HS-27A (cell line): ENCODE measurements at regions not wholly inside any gene's neighbourhood (a gene's known extent, or its start where the extent isn't known, plus 50 kb on each side); places are given as distances from the start of the nearest gene placed in this dataset.

Experiments
- DNase-seq: peaks from one replicate; pipeline ENCODE4 v3.0.0-alpha.2; 2012; ENCODE audit warnings: low read depth, missing footprints

DNA sequence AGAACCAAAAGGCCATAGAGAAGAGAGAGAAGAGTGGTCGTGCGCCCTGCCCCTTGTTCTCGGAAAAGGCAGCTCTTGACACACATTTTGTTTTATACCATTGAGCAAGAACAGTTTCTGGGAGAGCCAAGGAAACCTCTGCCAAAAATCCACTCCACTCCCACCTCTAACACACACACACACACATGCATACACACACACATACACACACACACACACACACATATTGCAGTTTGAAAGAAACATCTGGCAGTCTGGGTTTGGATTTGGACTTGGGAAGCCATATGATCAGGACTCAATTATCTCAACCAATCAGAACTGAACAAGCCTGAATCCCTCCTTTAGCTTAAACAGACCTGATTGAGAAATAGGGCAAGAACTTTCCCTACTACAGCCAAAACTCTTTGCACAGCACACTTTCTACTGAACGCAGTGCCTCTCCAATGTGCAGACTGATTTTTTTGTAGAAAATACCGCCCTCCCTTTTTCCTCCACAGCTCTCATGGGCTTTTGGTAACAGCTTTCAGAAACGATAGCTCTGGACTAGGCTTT, 484.0 kb upstream of the ZWINT start:
- no peak for DNase-seq

- DNase-seq: no peak
Measured at GRCh38 chr10:56836659-56837058, 475.6 kb upstream of the ZWINT start.

DNA sequence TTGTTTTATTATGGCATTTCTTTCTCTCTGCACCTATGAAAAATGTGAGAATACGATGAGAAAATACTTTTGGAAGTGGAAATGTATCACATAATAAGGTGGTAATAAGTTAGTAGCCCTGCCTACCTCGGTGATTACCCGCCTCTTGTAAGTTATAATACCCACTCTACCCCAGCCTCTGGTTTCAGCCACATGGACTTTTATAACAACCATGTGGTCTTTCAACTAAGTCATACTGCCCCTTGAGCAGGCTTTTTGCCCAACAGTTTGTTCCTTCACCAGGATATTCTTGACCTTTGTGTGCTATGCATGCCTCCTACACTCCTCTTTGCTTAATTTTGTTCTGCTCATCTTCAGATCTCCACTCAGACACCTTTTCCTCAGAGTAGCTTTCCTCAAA, 470.6 kb upstream of the ZWINT start:
- no peak for DNase-seq

GRCh38 chr10:56823849-56824248, 462.8 kb upstream of the ZWINT start:
- DNase-seq: no peak

GRCh38 chr10:56805022-56805421, 444.0 kb upstream of the ZWINT start:
- DNase-seq: no peak

DNA sequence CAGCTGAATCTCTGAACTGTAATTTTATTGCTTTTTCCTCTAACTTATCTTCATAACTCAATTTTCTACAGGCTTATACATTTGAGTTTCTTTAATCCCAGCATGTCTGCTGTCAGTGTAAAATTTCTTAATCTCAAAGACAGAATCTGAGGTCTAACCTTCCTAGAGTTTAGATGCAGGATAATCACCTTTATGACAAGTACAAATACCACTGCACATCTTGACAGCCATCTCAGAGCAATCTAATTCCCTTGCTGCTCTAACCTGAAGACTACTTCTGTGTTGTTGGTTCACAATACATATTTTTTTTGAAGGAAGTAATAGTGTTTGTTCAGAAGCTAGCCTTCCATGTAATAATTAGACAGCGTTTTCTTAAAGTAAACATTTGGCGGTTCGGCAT, 424.2 kb upstream of the ZWINT start:
- no peak for DNase-seq

GRCh38 chr10:56782503-56782902, 421.4 kb upstream of the ZWINT start:
- no peak for DNase-seq

- no peak for DNase-seq
Measured at GRCh38 chr10:56771343-56771742, 410.3 kb upstream of the ZWINT start.

DNA sequence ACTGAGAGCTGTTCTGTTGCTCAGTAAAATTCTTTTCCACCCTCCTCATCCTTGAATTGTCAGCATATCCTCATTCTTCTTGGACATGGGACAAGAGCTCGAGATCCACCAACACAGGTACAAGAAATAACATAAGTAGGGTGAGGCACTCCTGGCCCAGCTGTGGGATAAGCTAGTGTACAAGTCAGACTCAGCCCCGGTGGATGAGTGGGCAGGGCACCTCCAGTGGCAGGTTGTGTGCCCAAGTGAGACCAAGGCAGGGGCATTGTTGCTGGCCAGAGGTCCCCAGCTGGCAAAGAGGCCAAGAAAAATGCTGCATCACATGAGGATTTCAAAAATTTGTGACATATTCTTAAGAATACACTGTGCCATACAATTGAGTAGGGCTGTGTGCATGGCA, 402.0 kb upstream of the ZWINT start:
- no peak for DNase-seq

DNA sequence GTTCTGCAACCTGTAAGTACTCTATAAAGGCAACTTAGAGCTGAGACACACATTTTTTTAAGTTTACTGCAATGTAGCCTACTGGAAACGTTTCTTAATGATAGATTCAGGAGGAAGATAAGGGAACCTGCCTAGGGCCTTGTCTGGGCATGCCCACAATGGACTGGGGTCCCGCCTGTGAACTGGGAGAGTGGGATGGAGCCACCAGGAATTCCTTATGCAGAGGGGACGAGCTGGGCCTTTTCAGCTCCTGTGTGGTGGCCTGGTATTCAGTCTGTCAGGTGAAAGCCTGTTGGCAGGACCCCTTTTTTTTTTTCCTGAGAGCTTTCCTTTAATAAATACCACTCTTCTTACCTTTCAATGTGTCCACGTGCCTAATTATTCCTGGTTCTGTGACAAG, 384.4 kb upstream of the ZWINT start:
- DNase-seq: no peak

- no peak for DNase-seq
Measured at GRCh38 chr10:56728349-56728748, 367.3 kb upstream of the ZWINT start.

DNA sequence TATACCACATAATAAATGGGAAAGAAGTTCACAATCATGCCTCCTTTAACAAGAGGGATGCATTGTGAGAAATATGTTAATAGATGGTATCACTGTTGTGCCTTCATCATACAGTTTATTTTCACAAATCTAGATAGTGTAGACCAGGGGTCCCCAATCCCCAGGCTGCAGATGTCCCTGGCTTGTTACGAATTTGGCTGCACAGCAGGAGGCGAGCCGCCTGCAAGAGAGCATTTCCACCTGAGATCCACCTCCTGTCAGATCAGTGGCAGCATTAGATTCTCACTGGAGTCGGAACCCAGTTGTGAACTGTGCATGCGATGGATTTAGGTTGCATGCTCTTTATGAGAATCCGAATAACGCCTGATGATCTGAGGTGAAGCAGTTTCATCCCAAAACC, 361.9 kb upstream of the ZWINT start:
- DNase-seq: no peak

- DNase-seq: no peak
Measured at GRCh38 chr10:56715262-56715661, 354.2 kb upstream of the ZWINT start.

DNA sequence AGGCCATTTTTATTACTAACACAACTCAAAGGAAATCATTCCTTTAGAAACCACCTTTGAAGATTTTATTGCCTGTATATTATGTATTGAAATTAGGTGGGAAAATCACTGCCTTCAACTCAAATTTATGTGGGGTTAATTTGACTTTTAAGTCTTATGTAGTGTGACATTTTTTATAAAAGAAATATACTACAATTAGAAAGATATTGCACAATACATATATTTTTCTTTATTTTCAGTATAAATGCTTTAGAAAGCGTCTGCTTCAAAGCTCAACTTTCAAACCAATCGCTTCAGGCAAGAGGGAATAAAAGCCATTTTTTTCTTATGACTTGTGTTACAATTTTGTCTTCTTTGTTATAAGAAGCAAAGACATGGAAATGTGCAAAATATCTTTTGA, 337.4 kb upstream of the ZWINT start:
- no peak for DNase-seq

DNA sequence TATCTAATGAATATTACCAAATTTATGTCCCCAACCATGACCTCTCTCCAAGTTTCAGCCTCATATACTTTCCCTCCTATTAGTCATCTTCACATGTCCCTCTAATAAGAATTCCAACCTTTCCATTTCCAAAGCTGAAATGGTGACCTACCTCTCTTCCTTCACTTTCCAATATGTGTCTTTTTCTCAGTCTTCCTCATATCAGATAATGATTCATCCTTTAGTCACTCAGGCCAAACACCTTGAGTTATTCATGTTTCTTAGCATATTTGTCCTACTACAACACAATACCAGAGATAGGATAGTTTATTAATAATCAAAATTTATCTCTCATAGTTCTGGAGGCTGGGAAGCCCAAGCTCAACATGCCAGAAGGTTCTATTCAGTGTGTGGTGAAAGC, 318.5 kb upstream of the ZWINT start:
- DNase-seq: no peak

- DNase-seq: no peak
Measured at GRCh38 chr10:56662765-56663447, 301.8 kb upstream of the ZWINT start.

- DNase-seq: no peak
Measured at GRCh38 chr10:56653289-56653688, 292.2 kb upstream of the ZWINT start.

DNA sequence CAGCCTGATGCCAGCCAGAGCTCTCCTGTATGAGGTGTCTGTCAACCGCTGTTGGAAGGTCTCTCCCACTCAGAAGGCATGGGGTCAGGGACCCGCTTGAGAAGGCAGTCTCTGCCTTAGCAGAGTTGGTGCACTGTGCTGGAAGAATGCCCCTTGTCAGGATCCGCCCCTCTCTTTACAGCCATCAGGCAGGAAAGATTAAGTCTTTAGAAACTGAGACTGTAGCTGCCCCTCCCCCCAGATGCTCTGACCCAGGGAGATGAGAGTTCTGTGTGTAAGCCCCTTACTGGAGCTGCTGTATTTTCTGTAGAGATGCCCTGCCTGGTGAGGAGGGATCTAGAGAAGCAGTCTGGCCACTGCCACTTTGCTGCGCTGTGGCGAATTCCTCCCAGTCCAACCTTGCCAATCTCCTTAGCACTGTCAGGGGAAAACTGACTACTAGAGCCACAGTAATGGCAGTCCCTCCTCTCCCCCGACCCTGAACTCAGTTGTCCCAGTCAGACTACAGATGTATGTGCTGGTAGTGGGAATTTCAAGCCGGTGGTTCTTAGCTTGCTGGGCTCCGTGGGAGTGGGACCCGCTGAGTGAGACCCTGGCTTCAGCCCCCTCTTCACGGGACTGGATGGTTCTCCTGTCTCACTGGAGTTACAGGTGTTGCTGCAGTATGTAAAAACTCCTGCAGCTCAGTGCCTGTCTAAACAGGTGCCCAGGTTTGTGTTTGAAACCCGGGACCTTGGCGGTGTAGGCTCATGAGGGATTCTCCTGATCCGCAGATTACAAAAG, 285.5 kb upstream of the ZWINT start:
- DNase-seq: no peak

DNA sequence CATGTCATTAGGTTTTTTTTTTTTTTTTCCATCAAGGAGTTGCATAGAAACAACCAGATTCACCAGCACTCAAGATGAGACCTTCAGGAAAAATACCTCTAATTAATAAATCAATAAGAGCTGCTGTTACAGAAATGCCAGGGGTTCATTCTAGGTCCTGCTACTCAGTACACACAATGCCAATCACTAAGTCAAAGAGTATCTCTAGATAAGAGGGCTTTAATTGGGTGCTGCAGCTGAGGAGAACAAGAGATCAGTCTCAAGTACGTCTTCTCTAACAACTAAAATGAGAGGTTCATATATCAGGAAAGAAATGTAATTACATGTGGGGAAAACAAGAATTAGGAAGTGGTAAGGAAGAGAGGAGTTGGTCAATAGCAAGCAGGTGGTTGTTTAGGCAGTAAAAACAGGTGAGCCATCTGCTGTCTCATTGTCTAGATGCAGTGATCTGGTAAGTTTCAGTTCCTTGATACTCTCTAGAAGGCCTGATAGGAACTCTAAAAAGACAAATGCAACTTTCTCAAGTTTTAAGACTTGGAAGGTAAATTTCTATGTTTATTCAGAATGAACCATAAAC, 272.9 kb upstream of the ZWINT start:
- no peak for DNase-seq

- no peak for DNase-seq
Measured at GRCh38 chr10:56632537-56632936, 271.5 kb upstream of the ZWINT start.

DNA sequence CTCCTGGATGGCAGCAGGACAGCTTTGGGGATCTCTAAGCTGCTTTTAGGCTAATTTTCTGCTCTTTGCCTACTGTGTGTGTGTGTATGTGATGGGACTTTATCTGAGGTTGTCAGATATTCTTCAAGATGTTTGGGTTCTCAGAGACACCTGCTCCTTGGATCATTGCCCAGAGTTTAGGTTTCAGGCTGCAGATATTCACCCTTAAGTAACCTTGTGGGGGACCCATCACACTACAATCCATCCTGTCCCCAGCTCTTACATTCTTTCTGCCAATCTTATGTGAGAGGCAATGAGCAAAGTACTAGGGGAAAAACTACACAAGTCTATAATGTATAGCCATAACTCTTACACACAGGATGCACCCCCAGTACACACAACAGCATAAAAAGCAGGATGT, 263.0 kb upstream of the ZWINT start:
- no peak for DNase-seq

DNA sequence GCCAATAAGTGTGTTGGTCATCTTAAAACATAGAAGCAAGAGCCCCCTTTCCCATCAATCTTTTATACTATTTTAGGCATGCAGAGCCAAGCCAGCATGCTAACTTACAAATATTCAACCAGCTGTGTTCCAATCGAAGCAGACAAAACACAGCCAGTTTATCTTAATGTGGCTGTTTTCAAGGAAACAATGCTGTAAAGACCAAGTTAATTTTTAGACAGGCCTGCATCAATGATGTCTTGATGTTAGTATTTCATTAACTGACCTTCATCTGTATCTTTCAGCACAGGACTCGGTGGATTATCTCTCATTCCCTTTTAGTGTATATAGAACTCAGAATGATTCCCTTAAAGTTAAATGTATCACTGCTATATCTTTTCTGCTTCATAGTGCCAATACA, 262.0 kb upstream of the ZWINT start:
- no peak for DNase-seq

DNA sequence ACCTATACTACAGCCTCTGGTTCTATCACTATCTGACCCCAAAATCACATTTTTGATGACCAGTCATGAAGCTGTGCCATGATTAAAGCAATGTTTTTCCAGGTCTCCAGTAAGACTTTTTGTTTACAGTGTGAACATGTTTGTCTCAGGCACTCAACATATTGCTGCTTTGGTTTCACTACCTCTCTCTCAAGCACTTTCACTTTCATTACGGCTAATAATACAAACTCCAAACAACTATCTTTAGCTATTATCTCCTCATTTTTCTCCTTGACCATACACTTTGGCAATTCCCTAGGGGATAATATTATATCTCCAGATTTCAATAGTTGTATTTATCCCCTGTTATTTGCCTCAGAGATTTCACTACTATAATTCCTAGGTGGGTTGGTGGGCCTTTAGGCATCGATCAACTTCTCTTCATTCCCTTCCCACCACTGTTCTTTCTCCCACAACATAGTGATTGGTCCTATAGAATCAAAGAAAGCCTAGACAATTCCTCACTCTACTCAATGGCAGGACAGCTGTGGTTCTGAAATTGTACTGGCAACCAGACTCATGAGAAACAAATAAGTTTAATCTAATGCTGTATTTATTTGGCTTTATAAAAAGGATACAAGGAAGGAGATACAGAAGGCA, 261.4 kb upstream of the ZWINT start:
- no peak for DNase-seq
